Inflammatory macrophage (primary cell): ENCODE measurements at regions not wholly inside any gene's neighbourhood (a gene's known extent, or its start where the extent isn't known, plus 50 kb on each side); places are given as distances from the start of the nearest gene placed in this dataset.
"Not testable (repeated sequence)": the region's sequence is repeated elsewhere in the genome, so short reads cannot be mapped to it uniquely, and the experiment has no call there.

Experiments used
- DNase-seq, 2 donors: peaks; one replicate each; pipeline ENCODE4 v3.0.0-alpha.2; 2020 to 2022

DNA sequence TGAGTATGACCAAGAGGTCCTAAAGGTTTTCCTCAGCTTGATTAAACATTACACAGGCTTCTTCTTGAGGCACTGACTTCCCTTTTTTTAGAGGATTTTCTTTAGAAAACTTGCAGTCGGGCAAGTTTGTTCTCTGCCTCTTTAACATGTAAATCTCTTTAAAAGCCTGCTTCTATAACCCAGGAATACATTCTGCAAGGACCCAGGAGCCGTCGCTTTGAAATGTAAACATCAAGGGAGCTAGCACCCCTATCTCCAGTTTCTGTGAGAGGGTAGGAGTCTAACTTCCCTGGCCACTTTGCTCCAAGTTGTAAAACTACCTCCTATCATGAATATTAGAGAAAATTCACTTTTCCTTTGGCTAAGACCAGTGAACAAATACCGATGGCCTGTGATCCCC lies 201.5 kb upstream of the CPHXL start:
- DNase-seq: no peak

DNA sequence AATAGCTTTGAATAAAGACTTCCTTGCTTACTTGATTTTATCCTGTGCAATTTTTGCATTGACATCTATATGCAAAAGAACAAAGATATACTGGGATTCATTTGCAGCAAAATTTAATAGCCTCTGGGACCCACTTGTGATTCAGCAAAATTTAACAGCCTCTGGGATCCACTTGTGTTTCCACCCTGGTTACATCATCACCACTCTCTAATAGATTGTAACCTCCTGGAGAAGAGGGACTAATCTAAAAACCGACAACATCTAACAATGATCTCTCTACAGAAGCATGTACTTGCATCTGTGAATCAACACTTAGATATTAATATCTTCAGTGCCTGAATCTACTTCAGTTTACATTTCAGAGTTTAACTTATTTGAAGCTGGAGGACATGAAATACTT lies 202.0 kb upstream of the CPHXL start:
- DNase-seq: no peak

DNA sequence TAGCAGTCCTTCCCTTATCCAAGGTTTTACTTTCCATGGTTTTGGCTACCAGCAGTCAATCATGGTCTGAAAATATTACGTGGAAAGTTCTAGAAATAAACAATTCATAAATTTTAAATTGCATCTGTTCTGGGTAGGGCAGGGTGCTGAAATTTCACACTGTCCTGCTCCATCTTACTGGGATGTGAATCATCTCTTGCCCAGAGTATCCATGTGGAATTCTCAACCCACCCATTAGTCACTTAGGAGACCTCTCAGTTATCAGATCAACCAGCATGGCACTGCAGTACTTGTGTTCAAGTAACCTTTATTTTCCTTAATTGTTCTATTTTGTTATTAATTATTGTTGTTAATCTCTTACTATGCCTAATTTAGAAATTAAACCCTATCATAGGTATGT lies 202.8 kb upstream of the CPHXL start:
- no peak for DNase-seq

DNA sequence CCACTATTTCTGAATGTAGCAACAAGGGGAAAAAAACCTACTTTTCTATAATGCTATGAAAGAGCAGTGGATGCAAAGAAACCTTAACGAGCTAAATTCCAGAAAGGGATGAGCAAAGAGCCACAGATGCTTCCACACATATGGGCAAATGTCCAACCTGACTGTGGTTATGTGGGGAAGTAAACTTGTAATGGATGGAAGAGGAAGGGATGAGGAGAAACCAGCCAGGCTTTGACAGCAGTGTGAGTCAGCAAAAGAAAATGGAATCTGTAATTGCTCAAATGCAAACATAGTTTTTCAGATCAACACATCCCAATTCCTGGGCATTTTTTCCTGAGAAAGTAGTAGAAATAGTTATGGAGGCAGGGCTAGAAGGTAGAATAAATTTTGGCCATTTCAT lies 204.8 kb upstream of the CPHXL start:
- DNase-seq: no peak

DNA sequence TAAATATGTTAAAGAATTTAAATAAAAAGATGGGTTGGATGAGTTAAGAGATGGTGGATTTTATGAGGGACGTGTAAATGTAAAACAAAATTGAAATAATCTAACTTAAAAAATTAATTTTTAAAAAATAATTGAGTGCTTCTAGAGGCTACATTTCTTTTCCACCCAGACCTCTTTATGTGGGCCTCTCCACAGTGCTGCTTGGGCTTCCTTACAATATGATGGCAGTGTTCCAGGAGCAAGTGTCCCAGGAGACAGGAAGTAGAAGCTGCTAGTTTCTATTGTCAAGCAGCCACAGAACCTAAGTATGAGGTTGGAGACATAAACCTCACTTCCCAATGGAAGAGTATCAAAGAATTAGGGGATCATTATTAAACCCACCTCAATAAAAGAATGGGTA lies 205.7 kb upstream of the CPHXL start:
- no peak for DNase-seq

DNA sequence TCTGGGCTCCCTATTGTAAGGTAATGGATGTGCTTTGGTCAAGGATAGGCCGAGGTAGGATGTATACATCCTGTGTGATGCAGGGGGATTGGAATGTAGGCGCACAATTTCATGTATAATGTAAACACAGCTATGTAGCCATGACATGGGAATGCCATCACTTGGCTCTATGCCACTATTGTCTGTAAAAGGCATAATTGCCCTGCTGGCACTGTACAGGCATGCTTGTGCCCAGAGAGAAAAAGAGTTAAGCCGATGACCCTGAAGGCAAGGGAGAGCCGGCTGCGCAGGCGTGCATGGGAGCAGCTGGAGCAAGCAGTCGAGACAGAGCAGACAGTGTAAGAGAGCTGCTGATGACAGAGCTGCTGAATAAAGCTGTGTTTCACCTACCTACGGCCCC lies 212.5 kb upstream of the CPHXL start:
- no peak for DNase-seq

DNA sequence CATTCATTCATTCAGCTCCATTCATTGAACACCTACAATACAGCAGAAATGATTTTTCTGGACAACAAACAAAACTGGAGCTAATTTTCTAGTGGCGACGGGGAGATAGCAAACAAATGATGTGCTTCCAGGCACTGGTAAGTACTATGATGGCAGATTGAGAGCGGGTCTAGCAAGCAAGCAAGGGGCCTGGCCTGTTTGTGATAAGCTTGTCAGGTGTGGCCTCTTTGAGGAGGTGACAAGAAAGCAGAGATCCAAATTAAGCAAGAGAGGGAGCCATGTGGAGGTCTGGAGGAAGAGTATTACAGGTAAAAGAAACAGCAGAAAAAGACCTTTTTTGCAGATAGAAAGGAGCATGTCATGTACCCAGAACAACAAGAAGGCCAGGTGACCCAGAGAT lies 216.1 kb upstream of the CPHXL start:
- DNase-seq: no peak

DNA sequence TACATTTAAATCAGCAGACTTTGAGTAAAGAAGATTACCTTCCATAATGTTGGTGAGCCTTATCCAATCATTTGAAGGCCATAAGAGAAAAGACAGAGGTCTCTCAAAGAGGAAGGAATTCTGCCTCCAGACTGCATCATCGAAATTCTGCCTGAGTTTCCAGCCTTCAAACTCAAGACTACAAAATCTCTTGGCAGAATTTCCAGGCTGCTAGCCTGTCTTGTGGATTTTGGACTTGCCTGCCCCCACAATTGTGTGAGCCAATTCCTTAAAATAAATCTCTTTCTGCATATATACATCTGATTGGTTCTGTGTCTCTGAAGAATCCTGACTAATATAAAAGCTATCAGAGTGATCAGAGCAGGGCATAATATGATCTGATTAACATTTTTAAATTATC lies 216.6 kb upstream of the CPHXL start:
- no peak for DNase-seq

DNA sequence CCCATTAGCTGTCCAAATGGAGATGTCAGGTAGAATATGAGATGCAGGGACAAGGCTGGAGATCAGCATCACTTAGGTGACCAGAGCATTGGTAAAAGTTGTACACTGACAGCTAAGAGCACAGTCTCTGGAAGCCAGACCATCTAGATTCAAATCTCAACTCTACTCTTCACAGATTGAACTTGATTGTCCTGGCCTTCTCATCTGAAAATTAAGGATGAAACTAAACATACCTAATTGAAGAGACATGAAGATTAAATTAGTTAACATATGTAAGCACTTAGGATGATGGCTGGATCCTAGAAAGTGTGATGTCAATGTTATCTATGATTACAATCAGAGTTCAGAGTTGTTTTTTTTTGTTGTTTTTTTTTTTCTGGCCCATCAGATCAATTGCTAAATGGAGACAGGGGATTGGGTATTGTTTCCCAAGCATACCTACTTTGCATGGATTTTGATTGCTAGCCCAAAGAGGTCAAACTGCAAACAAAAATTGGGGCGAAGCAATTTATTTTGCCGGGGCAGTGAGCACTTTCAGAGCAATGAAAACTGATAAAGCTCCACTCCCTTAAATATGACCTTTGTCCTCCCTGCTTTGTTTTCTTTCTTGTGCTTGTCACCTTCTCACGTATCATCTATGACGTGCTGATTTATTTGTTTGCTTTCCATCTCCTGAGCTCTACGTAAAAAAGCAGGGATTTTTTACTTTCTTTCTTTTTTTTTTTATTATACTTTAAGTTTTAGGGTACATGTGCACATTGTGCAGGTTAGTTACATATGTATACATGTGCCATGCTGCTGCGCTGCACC lies 217.6 kb upstream of the CPHXL start:
- DNase-seq: no peak

DNA sequence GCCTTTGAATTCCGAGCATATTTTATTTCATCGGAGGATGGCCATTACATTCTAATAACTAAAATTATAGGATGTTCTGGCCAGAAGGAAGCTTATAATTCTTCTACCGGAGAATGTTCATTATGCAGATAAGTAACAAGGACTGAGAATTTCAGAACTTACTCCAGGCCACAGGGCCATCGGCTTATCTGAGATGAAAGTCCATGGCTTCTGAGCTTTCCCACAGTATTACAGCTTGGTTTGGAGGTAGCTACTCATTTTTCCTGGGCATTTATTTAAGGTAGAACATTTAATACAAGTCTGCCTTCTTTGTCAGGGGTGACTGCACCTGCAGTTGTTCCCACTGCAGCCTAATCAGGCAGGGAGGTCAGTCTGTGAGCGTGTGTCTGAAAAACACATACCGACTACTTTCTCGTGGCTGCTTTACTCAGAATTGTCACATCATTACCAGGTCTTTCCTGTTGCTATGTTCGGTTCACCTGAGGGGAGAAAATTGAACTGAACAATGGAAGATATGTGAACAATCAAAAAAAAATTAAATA lies 219.7 kb upstream of the CPHXL start:
- no peak for DNase-seq

DNA sequence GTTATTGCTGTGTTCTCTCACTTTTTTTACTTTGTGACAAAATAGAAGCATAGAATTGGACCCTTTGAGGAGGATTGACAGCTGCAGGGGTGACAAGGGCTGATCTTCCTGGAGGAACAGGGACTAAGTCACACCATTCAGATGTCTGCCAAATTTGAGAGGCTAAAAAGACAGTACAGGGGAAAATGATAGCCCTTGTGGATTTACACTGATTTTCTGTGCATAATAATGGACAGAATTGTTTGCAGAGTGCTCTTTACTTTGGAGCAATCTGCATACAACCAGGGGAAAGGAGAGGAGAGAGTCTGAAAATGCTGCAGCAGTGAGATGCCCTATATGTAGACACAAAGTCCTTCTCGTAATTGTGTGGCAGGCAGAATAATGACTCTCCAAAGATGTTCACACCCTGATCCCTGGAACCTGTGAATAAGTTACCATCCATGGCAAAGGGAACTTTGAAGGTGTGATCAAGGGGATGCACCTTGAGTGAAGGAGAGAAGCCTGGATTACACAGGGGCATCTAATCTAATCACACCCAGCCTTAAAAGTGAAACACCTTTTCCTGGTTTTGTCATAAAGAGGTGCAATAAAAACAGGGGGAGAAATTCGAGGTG lies 221.4 kb upstream of the CPHXL start:
- no peak for DNase-seq

DNA sequence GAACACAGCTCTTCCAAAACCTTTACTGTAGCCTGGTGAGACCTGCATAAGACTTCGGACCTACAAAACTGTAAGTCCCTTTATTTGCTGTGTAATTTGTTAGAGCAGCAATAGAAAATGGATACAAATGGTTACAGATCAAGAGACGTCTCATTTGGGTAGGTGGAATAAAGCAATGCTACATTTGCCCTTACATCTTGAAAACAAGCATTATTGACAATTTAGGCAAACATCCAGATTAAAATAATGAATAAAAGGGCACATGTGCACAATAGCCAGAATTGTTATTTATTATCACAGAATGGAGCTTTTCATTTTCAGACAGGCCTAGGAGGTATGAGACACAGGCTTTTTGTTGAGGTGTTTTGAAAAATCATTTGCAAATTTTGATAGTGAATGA lies 222.2 kb upstream of the CPHXL start:
- no peak for DNase-seq

DNA sequence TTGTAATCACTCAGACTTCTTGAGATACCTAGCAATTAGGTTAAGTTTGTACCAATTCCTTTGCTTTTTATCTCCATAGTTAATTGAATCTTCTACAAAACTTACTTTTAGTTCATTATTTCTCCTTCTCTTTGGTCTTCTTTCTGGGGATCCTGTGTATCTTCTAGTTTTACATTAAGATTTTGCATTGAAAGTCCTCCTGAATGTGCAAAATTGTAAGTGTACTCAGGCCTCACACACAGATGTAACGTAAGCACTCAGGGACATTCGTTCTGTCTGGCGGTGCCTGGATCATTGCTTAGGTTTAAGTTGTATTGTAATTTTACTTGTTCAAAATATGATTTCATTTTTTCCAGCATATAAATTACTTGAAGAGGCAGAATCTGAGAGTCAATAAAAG lies 222.6 kb upstream of the CPHXL start:
- DNase-seq: no peak

DNA sequence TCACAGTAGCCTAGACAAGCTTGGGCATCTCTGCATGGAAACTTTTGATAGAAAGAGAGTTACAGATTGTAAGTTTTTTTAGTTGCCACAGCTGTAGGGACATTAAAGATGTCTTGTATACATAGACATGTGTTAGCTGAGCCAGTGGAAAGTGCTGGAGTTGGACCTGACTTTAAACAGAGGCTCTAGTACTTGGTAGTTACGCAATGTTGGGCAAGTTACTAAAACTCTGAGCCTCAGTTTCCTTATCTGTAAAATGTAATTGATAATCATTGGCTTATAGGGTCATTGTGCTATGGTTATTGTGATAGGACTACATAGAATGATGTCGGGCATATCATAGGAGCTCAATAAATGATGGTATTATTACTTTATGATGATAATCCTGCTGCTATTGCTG lies 225.8 kb upstream of the CPHXL start:
- no peak for DNase-seq

DNA sequence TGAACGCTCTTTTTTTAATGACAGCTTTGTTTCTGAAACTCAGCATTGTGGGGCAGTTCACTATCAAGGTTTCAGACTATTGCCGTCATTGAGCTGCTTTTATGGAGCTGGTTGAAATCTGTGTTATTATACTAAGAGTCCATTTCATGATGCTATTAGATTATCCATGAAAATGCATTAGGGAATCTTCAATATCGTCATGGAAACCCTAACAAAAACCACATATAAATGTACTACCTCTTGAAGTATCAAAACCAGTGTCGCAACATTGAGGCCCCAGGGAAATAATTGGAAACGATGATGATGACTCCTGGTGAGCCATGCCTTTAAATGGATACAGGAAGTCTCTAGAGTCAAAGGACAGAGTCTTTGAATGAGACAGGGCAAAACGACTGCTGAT lies 231.6 kb upstream of the CPHXL start:
- no peak for DNase-seq

DNA sequence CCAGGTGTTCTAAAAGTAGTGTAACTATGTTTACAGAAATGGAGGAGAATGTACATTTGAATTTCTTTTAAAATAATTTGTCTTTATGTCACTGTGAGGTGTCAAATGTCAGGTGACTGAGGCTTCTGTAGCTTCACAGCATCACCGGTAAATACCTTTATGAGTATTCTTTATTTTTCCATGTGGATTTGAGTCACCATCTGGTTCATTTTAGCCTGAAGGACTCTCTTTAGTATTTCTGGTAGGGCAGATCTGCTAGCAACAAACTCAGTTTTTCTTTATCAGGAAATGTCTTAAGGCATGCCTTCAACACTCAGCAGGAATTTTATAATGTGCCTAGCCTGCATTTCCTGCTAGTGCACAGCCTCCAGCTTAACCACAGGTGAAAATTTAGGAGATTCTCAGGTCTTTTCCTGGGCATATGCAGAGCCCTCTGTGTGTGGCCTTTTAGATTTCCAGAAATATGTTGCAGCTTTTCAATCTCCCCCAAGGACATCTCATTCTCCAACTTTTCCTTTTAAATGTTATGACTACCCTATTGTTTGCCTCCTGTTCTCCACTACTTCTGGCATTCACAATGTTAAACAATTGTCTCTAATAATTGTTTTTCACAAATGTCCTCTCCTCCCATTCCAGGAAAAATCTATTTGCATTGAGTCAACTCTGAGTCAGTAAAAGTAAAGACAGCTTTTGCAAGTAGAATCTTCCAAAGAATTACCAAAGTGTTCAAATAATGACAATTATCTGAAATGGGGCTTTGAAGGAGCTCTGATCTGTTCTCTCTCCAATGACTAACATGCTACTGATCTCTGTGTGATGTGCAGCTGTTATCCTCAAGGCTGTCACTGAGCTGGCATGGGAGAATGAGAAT lies 239.4 kb upstream of the CPHXL start:
- no peak for DNase-seq

DNA sequence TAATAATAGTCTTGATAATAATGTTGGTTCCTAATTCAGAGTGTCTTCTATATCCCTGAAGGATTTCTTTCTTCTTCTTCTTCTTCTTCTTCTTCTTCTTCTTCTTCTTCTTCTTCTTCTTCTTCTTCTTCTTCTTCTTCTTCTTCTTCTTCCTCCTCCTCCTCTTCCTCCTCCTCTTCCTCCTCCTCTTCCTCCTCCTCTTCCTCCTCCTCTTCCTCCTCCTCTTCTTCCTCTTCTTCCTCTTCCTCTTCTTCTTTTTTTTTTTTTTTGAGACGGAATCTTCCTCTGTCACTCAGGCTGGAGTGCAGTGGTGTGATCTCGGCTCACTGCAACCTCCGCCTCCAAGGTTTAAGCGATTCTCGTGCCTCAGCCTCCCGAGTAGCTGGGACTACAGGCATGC lies 242.8 kb upstream of the CPHXL start:
- DNase-seq: not testable (repeated sequence)

DNA sequence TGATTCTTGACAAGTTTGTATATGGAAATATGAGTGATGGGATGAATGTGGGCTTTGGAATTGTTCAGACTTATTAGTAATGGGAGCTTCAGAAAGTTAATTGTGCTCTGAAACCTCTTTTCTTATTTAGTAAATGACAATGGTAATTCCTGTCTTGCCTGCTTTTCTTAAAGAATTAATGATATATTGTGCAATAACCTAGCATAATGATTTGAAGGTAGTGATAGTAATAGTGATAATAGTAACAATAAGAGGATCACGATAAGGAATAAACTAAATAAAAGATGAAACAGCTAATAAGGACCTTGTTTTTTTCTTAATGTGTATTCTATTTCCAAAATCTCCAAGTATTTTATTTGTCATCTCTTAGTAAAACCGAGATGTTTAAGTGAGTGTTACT lies 245.0 kb upstream of the CPHXL start:
- no peak for DNase-seq

DNA sequence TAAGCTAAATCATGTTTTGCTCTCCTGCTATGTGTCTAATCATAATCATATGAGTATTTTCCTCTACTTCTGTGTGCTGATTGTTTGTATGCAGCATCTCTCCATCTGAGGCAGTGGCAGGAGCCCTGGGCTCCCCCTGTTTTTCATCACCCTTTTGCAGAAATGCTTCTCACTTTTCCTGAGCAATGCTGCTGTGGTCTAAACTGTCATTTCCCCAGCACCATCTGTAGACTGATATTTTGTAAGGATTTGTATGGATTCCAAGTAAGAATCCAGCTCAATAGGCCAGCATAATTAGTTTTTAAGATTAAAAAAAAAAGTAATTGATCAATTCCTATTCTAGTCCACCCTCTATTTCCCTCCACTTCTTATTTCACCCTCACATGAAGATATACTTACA lies 257.0 kb upstream of the CPHXL start:
- no peak for DNase-seq

DNA sequence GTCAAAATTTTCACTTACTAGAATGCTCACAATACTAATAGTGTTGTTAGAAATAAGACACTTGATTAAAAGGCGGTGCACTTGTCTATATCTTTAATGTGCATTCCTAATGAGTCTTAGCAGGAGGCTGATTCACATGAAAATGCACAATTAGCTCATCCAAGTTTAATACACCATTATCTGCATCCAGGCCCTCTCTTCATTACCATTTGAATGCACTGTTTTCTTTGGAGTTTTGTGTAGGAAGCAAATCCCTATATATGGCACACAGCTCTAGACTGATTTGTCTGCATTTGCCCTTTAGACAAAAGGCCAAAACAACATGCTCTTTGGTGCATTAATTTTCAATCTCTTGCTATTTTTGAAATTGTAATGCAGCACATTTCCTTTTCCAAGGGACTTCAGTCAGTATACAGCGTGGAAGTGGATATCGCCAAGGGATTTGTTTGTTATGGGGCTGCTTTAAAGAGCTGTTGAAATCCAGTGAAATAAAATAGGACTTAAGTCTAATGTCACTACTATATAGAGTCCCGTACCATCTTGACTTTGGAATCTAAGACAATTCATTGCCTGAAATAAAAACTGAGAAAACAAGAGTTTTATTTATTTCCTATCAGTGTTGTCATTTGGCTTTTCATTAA lies 257.6 kb upstream of the CPHXL start:
- DNase-seq: no peak

DNA sequence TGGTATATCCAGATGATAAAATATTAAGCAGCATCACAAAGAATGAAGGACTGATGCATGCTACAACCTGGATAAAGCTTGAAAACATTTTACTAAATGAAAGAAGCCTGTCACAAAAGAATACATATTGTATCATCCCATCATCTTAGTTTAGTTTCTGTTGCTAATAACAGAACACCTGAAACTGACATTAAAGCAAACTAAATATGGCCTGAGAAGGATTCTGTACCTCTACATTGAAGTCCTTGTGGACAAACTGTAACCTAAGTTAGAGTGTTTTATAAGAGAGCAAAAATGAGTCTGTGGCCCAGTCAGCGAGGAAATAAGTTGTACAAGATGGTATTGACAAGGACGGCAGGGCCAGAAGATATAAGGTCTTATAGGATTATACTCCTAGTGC lies 261.0 kb upstream of the CPHXL start:
- DNase-seq: no peak

DNA sequence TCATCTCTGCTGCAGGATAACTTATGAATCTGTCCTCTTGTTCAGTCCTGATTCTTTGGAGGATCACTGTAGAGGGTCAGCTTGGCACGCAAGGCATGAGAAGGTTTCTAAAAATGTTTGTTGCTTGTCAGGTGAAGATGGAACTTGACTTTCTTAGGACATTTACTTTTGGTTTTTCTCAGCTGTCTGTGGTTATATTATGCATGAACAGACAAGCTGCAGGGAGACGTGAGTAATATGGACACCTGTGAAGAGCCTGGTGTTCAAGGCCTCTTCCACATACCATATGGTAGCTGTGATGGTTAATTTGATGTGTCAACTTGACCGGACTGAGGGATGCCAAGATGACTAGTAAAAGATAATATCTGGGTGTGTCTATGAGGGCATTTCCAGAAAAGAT lies 270.2 kb upstream of the CPHXL start:
- no peak for DNase-seq

DNA sequence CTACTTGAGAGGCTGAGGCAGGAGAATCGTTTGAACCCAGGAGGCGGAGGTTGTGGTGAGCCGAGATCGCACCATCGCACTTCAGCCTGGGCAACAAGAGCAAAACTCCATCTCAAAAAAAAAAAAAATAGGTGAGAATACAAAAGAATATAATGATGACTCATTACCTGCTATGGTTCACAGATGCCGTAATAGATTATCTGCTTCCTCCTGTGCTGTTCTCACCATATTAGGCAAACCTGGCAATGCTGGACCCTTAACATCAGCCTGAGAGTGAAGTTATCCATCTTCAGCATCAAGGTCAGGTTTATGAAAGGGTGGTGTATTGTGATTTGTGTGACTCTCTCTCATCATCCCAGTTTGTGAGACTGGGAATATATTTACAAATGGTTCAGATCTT lies 271.3 kb upstream of the CPHXL start:
- no peak for DNase-seq
